ENCODE measurements at regions not wholly inside any gene's neighbourhood (a gene's known extent, or its start where the extent isn't known, plus 50 kb on each side); places are given as distances from the start of the nearest gene placed in this dataset.

- no peaks in the 10 kb centered on the region for H3K23me2 ChIP-seq (ENCODE audit: insufficient read length, low read depth, low read length, poor library complexity, severe bottlenecking)
- H3K27me3 ChIP-seq (ENCODE audit: insufficient read depth, low read length), result no peaks in the 10 kb centered on the region
- DNase-seq, result no peak
- no peak overlapping the region for H3K18ac ChIP-seq (ENCODE audit: insufficient read length, low read depth, low read length)
- Mint-ChIP-seq H3K36me3 (ENCODE audit: insufficient read depth in 1 of 3, low read depth in 3 of 3) (peaks cover 0 to 5% (median 0%) of the 10 kb centered on the region in 3 experiments; a peak in 1 of 7 replicates), H3K27ac (no peak overlapping the region), H3K9me3 (peaks cover 3 to 6% of the 10 kb centered on the region in 2 experiments; a peak in 2 of 5 replicates), H3K4me1 (peaks cover 43 to 54% of the 10 kb centered on the region in 2 experiments), H3K27me3 (ENCODE audit: low read depth) (peaks cover 2% of the 10 kb centered on the region; the same call in 1 of the 2 replicates), H3K4me3 (no peak overlapping the region)
- H3K79me1 ChIP-seq (ENCODE audit: insufficient read depth, low read depth, low read length, poor library complexity, severe bottlenecking), result no peaks in the 10 kb centered on the region
- no peak overlapping the region for H3T11ph ChIP-seq (ENCODE audit: low read length)
- no peak overlapping the region for H3K27ac ChIP-seq (ENCODE audit: insufficient read length, low read depth, low read length)
- no peak overlapping the region for H4K5ac ChIP-seq (ENCODE audit: insufficient read length, low read depth, low read length)
- no peak overlapping the region for H2BK12ac ChIP-seq (ENCODE audit: insufficient read length, low read depth, low read length)
- no peaks in the 10 kb centered on the region for H3K9me3 ChIP-seq (ENCODE audit: control insufficient read depth, low read depth, low read length)
- H3K79me2 ChIP-seq (ENCODE audit: insufficient read depth, low read length), result no peaks in the 10 kb centered on the region
- no peak overlapping the region for H2BK15ac ChIP-seq (ENCODE audit: low read depth, low read length)
- TF ChIP-seq CTCF (conservative IDR thresholded peaks at IDR 0.05), result no peak
- H3K4me1 ChIP-seq (ENCODE audit: insufficient read depth, low read length), result peaks cover 7% of the 10 kb centered on the region; the same call in 1 of the 2 replicates
- no peak overlapping the region for H2AFZ ChIP-seq (ENCODE audit: low read length)
- H3K23ac ChIP-seq (ENCODE audit: insufficient read length, low read depth, low read length), result no peak overlapping the region
- H4K8ac ChIP-seq (replicated peaks; ENCODE audit: insufficient read length, low read depth, low read length), result no peak overlapping the region
- H3K9ac ChIP-seq (ENCODE audit: extremely low read depth, insufficient read length, low read length), result no peak overlapping the region
- WGBS (ENCODE audit: extremely low coverage, insufficient read length, low lambda C conversion rate), result no CpG with 5 or more reads among the region's 10 CpGs
- no peak overlapping the region for H3K4ac ChIP-seq (ENCODE audit: low read depth, low read length)
- no peak overlapping the region for H3K14ac ChIP-seq (ENCODE audit: insufficient read depth, low read length)
- H2BK120ac ChIP-seq (ENCODE audit: low read depth, low read length, poor library complexity, severe bottlenecking), result no peak overlapping the region
- H2AK5ac ChIP-seq (ENCODE audit: insufficient read length, low read length), result no peak overlapping the region
- H4K20me1 ChIP-seq (ENCODE audit: control insufficient read depth, insufficient read depth, insufficient read length), result no peaks in the 10 kb centered on the region
- H3K4me2 ChIP-seq (ENCODE audit: insufficient read depth, insufficient read length, low read length), result no peak overlapping the region
- no peak overlapping the region for H2BK5ac ChIP-seq (ENCODE audit: insufficient read length, low read length)
- no peak overlapping the region for H2BK20ac ChIP-seq (ENCODE audit: low read depth, low read length, poor library complexity, severe bottlenecking)
- H3K56ac ChIP-seq (ENCODE audit: insufficient read length, low read depth, low read length), result no peak overlapping the region
- no peak overlapping the region for H4K91ac ChIP-seq (ENCODE audit: insufficient read length, low read depth, low read length)
These were observed 259.5 kb downstream of the UACA start for GRCh38 chr15:70503798-70504298.
